GM18505 (cell line): ENCODE measurements at regions not wholly inside any gene's neighbourhood (a gene's known extent, or its start where the extent isn't known, plus 50 kb on each side); places are given as distances from the start of the nearest gene placed in this dataset.
"Not testable (repeated sequence)": the region's sequence is repeated elsewhere in the genome, so short reads cannot be mapped to it uniquely, and the experiment has no call there.

Experiments used
- ATAC-seq: cut with Tn5 transposase; IDR thresholded peaks from one replicate; pipeline ENCODE4 v1.9.1; 2021; ENCODE audit not compliant: unreplicated experiment
- POLR2A ChIP-seq: IDR thresholded peaks from 4 replicates; pipeline ENCODE4 v1.6.1; 2011; ENCODE audit warnings: borderline replicate concordance; ENCODE audit not compliant: insufficient read depth, insufficient read length; ENCODE audit errors: extremely low read depth

DNA sequence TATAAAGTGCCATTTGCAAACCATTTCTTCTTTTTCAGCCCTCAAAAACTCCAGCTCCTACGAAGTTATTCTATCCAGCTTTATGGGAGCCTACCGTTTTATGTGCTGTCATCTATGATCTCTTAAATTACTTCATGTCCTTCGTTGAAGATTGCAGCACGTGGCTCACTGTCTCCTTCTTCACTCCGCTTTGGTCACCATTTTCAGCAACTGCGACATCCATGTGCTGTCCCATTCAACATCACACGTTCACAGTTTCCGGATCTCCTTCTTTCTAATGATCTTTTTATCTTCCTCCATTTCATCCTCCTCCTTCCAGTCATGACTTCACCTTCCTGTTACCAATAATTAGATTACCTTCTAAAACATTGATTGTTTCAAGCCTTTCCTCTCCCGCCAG is 143.3 kb upstream of the KRAS start:
- no peak for TF ChIP-seq POLR2A
- ATAC-seq = no peak

DNA sequence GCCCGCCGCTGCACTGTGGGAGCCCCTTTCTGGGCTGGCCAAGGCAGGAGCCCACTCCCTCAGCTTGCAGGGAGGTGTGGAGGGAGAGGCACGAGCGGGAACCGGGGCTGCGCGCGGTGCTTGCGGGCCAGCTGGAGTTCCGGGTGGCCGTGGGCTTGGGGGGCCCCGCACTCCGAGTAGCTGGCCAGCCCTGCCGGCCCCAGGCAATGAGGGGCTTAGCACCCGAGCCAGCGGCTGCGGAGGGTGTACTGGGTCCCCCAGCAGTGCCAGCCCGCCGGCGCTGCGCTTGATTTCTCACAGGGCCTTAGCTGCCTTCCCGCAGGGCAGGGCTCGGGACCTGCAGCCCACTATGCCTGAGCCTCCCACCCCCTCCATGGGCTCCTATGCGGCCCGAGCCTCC is 140.6 kb upstream of the KRAS start:
- not testable (repeated sequence) for ATAC-seq

DNA sequence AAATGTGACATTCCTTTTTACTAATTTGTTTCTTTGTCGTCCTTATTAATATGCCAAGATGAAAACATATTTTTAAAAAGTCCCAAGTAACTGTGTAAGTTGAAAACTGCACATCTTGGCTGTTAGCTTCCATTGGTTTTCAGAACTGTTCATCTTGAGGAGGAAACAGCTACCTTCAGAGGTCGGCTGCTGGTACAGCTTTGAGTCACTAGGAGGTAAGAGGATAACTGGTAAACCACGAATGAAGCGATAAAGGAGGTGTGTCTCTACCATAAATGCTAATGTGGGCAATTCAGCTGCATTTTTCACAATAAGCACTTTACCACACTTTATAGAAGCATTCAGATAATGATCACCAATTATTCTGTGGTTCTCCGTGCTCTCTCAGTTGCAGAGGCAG is 137.5 kb upstream of the KRAS start:
- no peak for TF ChIP-seq POLR2A
- ATAC-seq = no peak

DNA sequence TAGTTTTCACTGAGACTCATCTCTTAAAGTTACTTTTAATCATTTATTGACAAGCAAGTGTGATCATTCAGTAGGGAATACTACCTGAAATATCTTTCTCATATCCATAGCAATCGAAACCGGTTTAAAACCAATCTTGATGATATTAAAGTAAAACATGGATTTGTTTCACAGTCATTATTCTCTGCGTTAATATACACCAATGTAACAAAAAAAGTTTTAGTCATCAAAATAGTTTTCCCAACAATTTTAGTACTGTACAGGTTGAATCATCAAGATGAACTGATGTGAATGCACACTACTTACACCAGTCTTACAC is 137.0 kb upstream of the KRAS start:
- no peak for TF ChIP-seq POLR2A
- no peak for ATAC-seq

DNA sequence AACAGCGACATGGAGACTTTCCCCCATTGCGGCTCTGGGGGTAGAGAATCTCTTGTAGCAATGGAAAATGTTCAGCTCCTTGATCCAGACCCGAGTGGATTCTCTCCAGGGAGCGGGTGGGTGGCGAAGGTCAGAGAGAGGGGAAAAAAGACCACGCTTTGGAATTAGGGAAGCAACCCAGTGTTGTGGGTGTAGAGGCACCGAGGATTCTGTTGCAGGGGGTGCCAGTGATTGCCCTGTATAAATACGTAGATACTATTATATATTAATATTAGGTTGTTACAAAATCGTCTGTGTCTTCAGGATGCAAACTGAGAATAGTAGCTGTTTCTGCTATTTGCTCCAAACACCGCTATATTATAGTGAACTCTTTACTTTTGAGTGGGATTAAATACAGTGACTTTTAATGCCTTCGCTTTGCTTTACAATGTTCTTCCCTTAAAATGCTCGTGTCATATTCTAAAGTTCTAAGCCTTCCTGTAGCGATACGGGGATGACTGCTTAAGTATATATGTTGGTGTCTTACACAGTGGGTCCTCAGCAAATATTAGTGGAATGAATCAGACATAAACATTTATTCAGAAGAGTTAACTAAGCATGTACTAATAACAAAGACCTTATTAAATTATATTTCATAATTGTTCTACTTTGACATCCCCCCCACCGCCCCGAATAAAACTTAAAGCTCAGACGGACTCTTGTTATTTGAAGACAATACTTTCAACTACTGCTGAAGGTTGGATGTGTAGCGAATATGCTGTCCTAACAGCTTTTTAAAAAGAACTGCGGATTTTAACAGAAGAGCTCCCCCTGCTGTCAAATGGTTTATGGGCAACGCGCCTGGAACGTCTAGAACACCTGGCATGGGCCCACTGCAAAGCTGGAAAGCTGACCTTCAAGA is 136.4 kb upstream of the KRAS start:
- no peak for TF ChIP-seq POLR2A
- ATAC-seq = peak; percentile 29

DNA sequence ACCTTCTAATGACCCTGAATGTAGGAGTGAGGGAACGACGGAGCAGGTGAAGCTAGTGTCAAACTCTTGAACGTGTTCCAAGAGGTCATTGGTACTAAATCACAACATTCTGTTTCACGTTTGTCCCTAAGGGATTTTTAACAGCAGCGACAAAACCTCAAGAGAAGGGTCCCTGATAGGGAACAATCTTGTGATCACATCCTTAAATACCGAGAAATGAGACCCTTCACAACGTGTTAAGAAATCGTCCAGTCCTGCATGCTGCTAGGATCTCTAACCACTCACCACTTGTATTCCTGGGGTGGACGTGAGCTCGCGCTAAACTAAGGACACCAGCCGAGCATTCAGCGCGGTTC is 134.1 kb upstream of the KRAS start:
- ATAC-seq = no peak
- TF ChIP-seq POLR2A = no peak

DNA sequence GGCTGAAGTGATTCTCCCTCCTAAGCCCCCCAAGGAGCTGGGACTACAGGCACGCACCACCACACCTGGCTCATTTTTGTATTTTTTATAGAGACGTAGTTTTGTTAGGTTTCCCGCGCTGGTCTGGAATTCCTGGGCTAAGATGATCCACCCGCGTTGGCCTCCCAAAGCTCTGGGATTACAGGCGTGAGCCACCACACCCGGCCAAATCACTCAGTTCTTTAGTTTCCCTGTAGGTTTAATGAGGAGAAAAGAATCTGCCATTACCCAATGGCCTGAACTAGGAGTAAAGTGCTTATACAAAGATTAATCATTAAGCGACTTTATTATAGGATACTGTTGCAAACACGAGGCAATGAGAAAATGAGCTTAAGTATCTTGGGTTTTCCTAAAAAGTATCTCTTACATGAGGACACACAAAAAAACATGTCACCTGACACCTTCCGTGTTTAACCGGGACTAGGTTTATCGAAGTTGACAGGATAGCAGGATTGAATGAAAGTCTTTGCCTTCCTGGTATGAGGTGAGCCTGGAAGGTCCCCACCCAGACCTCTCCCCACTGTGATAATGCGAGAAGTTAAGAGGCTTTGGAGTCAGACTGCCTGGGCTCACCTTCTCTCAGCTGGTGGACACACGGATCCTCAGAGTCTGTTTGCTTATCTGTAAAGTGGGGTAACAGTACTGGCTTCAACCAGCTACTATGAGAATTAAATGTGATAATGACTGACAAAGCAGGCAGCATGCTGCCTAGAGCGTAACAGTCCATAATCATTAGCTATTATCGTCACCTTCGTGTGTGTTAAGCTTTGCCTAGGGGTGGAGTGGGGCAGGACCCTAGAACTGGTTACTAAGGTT is 133.5 kb upstream of the KRAS start:
- no peak for ATAC-seq
- TF ChIP-seq POLR2A = no peak

DNA sequence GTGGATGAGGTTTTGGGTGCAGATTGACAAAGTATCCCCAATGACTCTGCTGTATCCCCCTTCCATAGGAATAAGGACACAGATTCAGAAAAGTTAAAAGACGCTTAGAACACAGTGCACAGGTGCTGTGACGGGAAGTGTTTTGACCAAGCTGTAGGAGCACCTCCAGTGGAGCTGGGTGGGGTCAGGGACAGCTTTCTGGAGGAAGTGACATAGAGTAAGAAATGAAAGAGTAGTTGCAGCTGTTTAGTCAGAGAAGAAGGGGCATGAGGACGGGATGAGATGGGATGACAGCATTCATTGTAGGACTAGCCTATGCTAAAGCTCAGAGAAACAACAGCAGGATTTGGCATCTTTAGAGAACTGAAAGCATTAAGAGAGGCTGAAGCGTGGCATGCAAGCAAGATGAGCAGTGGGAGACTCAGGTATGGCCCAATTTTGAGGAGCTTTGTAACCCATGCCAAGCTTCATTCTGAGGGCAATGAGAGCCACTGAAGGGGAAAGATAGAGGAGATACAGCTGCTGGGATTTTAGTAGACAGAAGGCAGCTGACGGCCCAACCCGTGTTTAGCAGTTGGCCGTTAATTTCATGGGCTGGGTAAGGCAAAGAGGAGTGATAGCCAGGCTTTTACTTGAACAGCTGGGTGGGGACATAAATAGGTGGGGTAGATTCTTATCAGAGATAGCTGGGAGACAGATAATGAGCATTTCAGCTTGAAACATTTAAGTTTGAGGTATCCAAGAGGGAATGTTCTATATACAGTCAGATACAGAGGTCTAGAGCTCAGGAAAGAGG is 131.8 kb upstream of the KRAS start:
- no peak for TF ChIP-seq POLR2A

DNA sequence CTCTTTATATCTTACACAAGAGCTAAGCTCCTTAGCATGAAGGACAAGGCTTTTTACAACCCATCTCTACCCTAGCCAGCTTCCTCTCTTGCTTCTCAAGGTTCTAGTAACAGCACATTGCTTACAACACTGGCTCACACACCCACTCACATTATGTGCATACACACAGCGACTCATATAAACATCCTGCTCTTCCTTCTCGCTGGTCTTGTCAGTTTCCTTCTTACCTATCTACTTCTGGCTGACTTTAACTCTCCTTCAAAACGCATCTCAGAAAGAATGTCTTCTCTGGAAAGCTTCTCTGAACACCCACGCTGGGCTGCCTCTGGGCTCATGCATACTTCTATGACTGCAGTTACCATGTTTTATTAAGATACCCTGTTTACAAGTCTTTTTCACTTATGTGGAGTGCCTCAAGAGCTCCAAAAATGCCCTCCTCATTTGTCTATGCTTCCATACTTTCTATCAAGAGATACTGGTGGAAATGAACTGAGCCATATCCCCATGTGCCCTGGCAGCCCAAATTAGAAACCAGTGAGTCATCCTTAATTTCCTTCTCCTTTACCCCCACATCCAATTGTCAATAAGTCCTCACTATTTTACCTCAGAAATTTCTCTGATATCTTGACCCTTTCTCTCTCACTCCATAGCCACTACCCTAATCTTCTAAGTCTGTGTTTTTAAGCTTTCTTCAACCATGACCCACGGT is 126.9 kb upstream of the KRAS start:
- no peak for ATAC-seq
- TF ChIP-seq POLR2A = no peak

More for the DNA sequence above, 131.8 kb upstream of the KRAS start:
- no peak for ATAC-seq

DNA sequence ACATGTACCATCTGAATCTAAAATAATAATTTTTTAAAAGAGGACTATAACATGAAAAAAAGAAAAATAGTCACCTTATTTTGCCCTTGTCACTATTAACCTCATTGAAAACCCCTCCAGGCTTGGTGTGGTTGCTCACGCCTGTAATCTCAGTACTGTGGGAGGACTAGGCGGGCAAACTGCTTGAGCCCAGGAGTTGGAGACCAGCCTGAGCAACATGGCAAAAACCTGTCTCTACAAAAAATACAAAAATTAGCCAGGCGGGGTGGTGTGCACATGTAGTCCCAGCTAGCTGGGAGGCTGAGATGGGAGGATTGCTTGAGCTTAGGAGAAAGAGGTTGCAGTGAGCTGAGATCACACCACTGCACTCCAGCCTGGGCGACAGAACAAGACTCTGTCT is 126.3 kb upstream of the KRAS start:
- TF ChIP-seq POLR2A = no peak
- no peak for ATAC-seq

DNA sequence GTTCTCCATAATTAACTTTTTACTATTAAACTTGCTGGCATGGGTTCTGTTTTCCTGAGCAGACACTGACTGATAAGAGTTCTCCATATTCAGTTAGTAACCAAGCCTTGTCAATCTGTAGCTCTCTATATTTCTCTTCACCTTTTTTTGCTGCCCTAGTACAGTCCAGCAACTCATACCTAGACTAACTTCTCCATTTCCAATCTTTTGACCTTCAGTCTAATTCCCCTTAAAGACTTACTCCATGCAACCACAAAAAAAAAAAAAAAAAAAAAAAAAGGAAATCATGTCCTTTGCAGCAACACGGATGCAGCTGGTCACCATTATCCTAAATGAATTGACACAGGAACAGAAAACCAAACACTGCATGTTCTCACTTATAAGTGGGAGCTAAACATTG is 125.7 kb upstream of the KRAS start:
- ATAC-seq = no peak
- TF ChIP-seq POLR2A = no peak

DNA sequence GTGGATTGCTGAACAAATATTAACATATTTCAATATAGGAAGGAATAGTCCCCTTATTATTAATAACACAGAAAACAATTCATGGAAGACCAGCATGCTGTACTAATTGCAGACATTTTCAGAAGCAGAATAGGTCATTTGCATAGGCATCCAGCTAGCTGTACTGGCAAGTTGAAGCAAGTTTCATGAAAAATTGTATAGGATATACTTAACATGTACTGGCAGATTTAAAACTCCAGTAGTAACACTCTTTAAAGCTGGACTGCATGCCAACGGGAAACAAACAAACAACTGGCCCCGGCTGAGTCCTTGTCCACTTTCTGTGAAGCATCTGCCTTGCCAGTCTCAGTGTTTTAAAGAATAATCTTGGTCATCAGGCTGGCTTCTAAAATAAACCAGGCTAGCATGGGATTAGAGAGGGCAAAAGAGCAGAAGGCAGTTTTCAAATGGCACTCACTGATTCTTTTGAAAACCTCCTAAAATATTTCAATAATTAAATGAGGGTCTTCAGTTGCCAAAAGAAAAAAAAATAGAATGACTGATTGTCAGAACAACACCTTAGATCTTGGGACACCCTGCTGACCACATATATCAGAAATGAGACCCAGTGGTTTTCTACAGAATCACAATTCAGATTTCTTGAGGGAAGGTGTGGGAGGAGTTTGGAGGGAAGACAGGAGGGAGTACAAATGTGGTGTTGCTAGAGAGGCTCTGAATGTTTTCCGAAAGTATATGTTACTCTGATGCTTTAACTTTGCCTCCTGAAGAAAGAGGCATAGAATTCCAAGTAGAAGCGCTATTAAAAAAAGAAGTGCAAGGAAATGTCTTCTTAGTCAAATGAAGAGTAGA is 122.5 kb upstream of the KRAS start:
- TF ChIP-seq POLR2A = no peak
- no peak for ATAC-seq
